DOHH2 (cell line): ENCODE measurements at regions not wholly inside any gene's neighbourhood (a gene's known extent, or its start where the extent isn't known, plus 50 kb on each side); places are given as distances from the start of the nearest gene placed in this dataset.

Experiments used
- H3F3A ChIP-seq: fragments of 200-600 bp; sonication (generic), shearing (Covaris generic); 2 replicates; pipeline ENCODE4 v1.6.0; 2016; ENCODE audit warnings: antibody characterized with exemption, mild to moderate bottlenecking; ENCODE audit not compliant: control insufficient read depth, insufficient read depth
- H3K27ac ChIP-seq: fragments of 200-600 bp; sonication (generic); 2 replicates; pipeline ENCODE4 v1.5.1; 2014; ENCODE audit warnings: low read depth, mild to moderate bottlenecking, low read length, moderate library complexity
- H3K27me3 ChIP-seq: fragments of 200-600 bp; sonication (generic); 2 replicates; pipeline ENCODE4 v1.6.1; 2014; ENCODE audit warnings: mild to moderate bottlenecking, low read length, mixed read lengths; ENCODE audit not compliant: control insufficient read depth
- H3K36me3 ChIP-seq: fragments of 200-600 bp; sonication (generic); 2 replicates; pipeline ENCODE4 v1.6.1; 2014; ENCODE audit warnings: mild to moderate bottlenecking, low read length, moderate library complexity, mixed read lengths; ENCODE audit not compliant: control insufficient read depth
- H3K4me1 ChIP-seq: fragments of 200-600 bp; sonication (generic); 2 replicates; pipeline ENCODE4 v1.6.1; 2014; ENCODE audit warnings: mild to moderate bottlenecking, low read length, mixed read lengths; ENCODE audit not compliant: control insufficient read depth
- H3K4me2 ChIP-seq: fragments of 200-600 bp; sonication (generic); 2 replicates; pipeline ENCODE4 v1.6.0; 2014; ENCODE audit warnings: mild to moderate bottlenecking, low read length, moderate library complexity
- H3K4me3 ChIP-seq: fragments of 200-600 bp; sonication (generic); 2 replicates; pipeline ENCODE4 v1.5.1; 2014; ENCODE audit warnings: mild to moderate bottlenecking, low read length, mixed read lengths
- H3K79me2 ChIP-seq: fragments of 200-600 bp; sonication (generic); 2 replicates; pipeline ENCODE4 v1.6.1; 2014; ENCODE audit warnings: mild to moderate bottlenecking, low read length, mixed read lengths; ENCODE audit not compliant: control insufficient read depth
- H3K9me2 ChIP-seq: fragments of 200-600 bp; sonication (generic); replicated peaks from 2 replicates; pipeline ENCODE4 v1.6.1; 2014; ENCODE audit warnings: mild to moderate bottlenecking, low read length, mixed read lengths; ENCODE audit not compliant: control insufficient read depth
- H3K9me3 ChIP-seq: fragments of 200-600 bp; sonication (generic); 2 replicates; pipeline ENCODE4 v1.6.1; 2014; ENCODE audit warnings: antibody characterized with exemption, low read length, mixed read lengths; ENCODE audit not compliant: control insufficient read depth, insufficient read depth
- H4K20me1 ChIP-seq: fragments of 200-600 bp; sonication (generic); 2 replicates; pipeline ENCODE4 v1.6.0; 2014; ENCODE audit warnings: low read depth, mild to moderate bottlenecking, antibody characterized with exemption, low read length, moderate library complexity; ENCODE audit not compliant: control insufficient read depth, insufficient read depth
- CTCF ChIP-seq: fragments of 200-600 bp; sonication (generic); IDR thresholded peaks from one replicate; pipeline ENCODE4 v1.5.1; 2014; ENCODE audit warnings: antibody characterized with exemption, mild to moderate bottlenecking, low read depth, low read length; ENCODE audit not compliant: poor library complexity, severe bottlenecking
- EZH2phosphoT487 ChIP-seq: fragments of 200-600 bp; sonication (generic); IDR thresholded peaks from 2 replicates; pipeline ENCODE4 v1.6.1; 2017; ENCODE audit warnings: borderline replicate concordance, mild to moderate bottlenecking, antibody characterized with exemption, low read length, moderate library complexity, mixed read lengths

GRCh38 chr16:54430491-54431030 is 144.0 kb upstream of the IRX3 start:
- Histone ChIP-seq H3F3A (no peaks in the 10 kb centered on the region), H3K4me1 (no peaks in the 10 kb centered on the region), H3K79me2 (no peaks in the 10 kb centered on the region), H3K4me3 (no peak overlapping the region), H4K20me1 (no peaks in the 10 kb centered on the region), H3K27me3 (no peaks in the 10 kb centered on the region), H3K4me2 (no peak overlapping the region), H3K36me3 (no peaks in the 10 kb centered on the region), H3K9me2 (no peaks in the 10 kb centered on the region), H3K9me3 (no peaks in the 10 kb centered on the region), H3K27ac (no peak overlapping the region)
- TF ChIP-seq CTCF (no peak), EZH2phosphoT487 (no peak)

- Histone ChIP-seq H3K4me1 (no peaks in the 10 kb centered on the region), H3K27ac (no peak overlapping the region), H3F3A (no peaks in the 10 kb centered on the region), H3K4me2 (no peak overlapping the region), H3K36me3 (no peaks in the 10 kb centered on the region), H3K79me2 (no peaks in the 10 kb centered on the region), H3K27me3 (no peaks in the 10 kb centered on the region), H3K9me3 (no peaks in the 10 kb centered on the region), H3K4me3 (no peak overlapping the region), H3K9me2 (no peaks in the 10 kb centered on the region), H4K20me1 (no peaks in the 10 kb centered on the region)
- TF ChIP-seq CTCF (no peak), EZH2phosphoT487 (no peak)
Measured at GRCh38 chr16:54429029-54429428, 142.4 kb upstream of the IRX3 start.

- Histone ChIP-seq H3K9me3 (no peaks in the 10 kb centered on the region), H3K4me3 (no peak overlapping the region), H3F3A (no peaks in the 10 kb centered on the region), H3K79me2 (no peaks in the 10 kb centered on the region), H3K4me2 (no peak overlapping the region), H3K4me1 (no peaks in the 10 kb centered on the region), H3K27ac (no peak overlapping the region), H4K20me1 (no peaks in the 10 kb centered on the region), H3K36me3 (no peaks in the 10 kb centered on the region), H3K27me3 (no peaks in the 10 kb centered on the region), H3K9me2 (no peaks in the 10 kb centered on the region)
- TF ChIP-seq CTCF (no peak), EZH2phosphoT487 (no peak)
Measured at GRCh38 chr16:54426553-54426849, 139.9 kb upstream of the IRX3 start.
